Stimulated activated naive CD8-positive, alpha-beta T cell treated with anti-CD3 and anti-CD28 coated beads, Interleukin-15, amount 100 ng/mL, for 72 hours (primary cell): ENCODE measurements at regions not wholly inside any gene's neighbourhood (a gene's known extent, or its start where the extent isn't known, plus 50 kb on each side); places are given as distances from the start of the nearest gene placed in this dataset.

Experiments used
- ATAC-seq: fragments of 150-1000 bp; cut with Tn5 transposase; 2 replicates; pipeline ENCODE4 v1.10.0; 2021; ENCODE audit warnings: mild to moderate bottlenecking, moderate library complexity
- DNase-seq, 2 donors: peaks; one replicate each; pipeline ENCODE4 v3.0.0; 2021 to 2022
- H3K27ac Mint-ChIP-seq, 2 donors: one replicate each; pipeline ENCODE4 v1.8.0; 2022; ENCODE audit warnings: mild to moderate bottlenecking in 2 of 2, mixed read lengths in 2 of 2, moderate library complexity in 2 of 2
- H3K27me3 Mint-ChIP-seq: one replicate; pipeline ENCODE4 v1.8.0; 2022; ENCODE audit warnings: mixed read lengths
- H3K4me1 Mint-ChIP-seq: one replicate; pipeline ENCODE4 v1.8.0; 2022; ENCODE audit warnings: mild to moderate bottlenecking, mixed read lengths
- H3K4me3 Mint-ChIP-seq, 2 donors: one replicate each; pipeline ENCODE4 v1.8.0; 2022; ENCODE audit warnings: mild to moderate bottlenecking in 2 of 2, mixed read lengths in 2 of 2, moderate library complexity in 1 of 2
- H3K9me3 Mint-ChIP-seq, 2 donors: one replicate each; pipeline ENCODE4 v1.8.0; 2022; ENCODE audit warnings: mixed read lengths in 2 of 2

DNA sequence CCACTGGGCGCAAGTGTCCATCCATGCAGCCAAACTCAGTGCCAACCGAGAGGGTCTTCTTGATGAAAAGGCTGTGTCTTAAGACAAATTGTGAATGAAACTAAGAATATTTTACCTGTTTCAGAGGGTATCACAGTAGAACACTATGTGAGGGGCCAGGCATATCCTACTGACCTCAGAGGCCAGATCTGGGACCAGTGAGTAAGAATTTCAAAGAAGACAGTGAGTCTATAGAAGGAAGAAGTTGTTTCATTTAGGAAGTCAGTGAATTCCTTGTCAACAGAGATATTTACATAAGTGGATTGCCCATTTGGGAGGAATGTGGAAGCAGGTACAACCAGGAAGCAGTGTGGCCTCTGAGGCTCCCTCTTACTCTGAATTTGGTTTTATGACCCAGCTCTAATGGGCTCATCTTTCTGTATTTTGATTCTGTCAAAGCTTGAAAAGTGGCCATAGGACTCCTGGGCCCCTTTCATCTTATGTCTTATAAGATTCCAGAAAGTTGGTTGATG lies 137.4 kb downstream of the ZNF664 start:
- DNase-seq (no peak), ATAC-seq (no peak)
- H3K27ac Mint-ChIP-seq, result no peak overlapping the region
- no peak overlapping the region for H3K4me3 Mint-ChIP-seq
- H3K27me3 Mint-ChIP-seq, result no peaks in the 10 kb centered on the region
- peaks cover 0 to 7% of the 10 kb centered on the region in 2 donors for H3K9me3 Mint-ChIP-seq
- no peaks in the 10 kb centered on the region for H3K4me1 Mint-ChIP-seq

DNA sequence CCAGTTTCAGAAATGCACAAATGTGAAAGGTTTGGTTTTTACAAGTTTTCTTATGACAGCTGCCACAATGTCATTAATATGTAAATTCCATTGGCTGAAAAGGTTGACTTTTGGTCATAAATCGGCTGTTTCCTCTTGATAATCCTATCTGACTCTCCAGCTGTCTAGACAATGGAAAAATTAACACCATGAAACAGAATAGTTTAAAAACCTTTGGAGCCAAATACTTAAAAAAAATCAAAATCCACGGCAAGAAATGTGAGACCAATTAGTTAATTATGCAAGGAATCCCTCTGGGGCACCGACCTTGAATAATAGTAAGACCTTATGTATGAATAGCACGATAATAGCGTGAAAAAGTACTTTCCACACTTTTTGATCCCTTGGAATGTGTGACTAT lies 138.0 kb downstream of the ZNF664 start:
- Mint-ChIP-seq H3K27ac (no peak overlapping the region), H3K27me3 (no peaks in the 10 kb centered on the region), H3K4me3 (no peak overlapping the region), H3K9me3 (peaks cover 0 to 7% of the 10 kb centered on the region in 2 donors), H3K4me1 (no peaks in the 10 kb centered on the region)
- DNase-seq (no peak), ATAC-seq (no peak)

DNA sequence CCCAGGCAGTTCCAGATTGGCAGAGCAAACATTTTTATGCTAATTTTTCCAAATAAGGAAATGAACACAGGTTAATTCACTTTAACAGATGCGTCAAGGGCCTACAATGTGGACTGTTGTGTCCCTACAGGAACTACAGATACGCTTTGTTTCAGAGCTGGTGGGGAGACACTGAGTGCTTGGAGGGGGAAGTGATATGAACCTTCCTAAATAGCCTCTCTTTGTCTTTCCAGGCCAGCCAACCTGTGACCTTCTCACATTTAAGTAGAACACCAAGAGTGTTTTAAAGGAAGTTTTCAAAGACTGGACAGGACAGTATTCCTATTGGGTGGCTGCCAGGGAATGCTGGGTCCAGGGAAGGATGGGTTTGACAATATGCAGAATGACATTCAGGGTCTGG lies 141.3 kb downstream of the ZNF664 start:
- no peak for ATAC-seq
- Mint-ChIP-seq H3K4me1 (no peaks in the 10 kb centered on the region), H3K27me3 (no peaks in the 10 kb centered on the region), H3K27ac (no peak overlapping the region), H3K4me3 (no peak overlapping the region), H3K9me3 (peaks cover 0 to 7% of the 10 kb centered on the region in 2 donors)
- no peak for DNase-seq

DNA sequence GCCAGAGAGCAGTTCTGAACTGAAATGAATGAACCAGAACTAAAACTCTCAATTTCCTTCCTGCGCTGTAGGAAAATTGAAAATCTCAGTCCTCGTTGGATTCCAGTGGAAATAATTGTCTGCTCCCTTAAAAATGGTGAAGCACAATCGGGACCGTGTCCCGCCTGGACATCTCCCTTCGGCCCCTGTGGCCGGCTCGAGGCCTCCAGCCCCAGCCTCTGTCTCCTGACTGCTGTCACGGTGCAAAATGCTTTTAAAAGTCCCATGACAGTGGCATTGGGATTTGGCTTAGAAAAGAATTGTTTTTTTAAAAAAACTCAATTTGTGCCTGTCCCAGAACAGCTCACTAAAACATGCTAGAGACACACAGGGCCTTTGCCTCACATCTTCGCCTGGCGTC lies 142.5 kb downstream of the ZNF664 start:
- H3K4me3 Mint-ChIP-seq, result no peak overlapping the region
- ATAC-seq, result no peak
- no peak overlapping the region for H3K27ac Mint-ChIP-seq
- no peak for DNase-seq
- no peaks in the 10 kb centered on the region for H3K9me3 Mint-ChIP-seq
- H3K27me3 Mint-ChIP-seq, result no peaks in the 10 kb centered on the region
- no peaks in the 10 kb centered on the region for H3K4me1 Mint-ChIP-seq

DNA sequence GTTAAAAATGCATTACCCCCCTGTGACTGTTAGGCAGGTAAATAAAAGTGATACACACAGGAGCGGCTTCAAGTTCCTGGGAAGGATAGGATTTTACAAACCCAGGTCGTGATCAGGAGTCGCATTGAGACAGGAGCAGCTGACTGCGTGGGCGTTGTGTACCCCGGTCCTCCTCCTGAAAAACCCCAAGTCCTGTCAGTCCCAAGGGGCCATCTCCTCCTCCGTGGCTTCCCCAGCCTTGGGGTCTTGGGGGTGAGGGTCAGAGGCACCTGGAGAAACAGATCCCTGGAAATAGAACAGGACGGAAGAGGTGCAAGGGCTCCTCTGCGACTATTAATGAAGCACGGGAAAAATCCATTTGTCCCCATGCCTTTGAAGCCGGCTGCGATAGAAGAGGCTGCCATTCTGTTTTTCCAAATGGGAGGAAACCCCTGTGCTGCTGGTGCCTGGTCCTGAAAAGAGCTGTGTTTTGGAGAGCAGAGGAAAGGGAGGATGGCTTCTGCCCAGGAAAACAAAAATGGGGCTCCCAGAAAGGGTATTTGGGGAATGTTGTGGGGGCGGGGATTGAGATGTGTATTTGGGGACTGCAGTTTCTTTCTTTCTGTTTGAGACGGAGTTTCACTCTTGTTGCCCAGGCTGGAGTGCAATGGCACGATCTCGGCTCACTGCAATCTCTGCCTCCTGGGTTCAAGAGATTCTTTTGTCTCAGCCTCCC lies 143.1 kb downstream of the ZNF664 start:
- Mint-ChIP-seq H3K4me3 (no peak overlapping the region), H3K27ac (no peak overlapping the region), H3K27me3 (no peaks in the 10 kb centered on the region), H3K4me1 (no peaks in the 10 kb centered on the region), H3K9me3 (no peaks in the 10 kb centered on the region)
- DNase-seq (no peak), ATAC-seq (no peak)

DNA sequence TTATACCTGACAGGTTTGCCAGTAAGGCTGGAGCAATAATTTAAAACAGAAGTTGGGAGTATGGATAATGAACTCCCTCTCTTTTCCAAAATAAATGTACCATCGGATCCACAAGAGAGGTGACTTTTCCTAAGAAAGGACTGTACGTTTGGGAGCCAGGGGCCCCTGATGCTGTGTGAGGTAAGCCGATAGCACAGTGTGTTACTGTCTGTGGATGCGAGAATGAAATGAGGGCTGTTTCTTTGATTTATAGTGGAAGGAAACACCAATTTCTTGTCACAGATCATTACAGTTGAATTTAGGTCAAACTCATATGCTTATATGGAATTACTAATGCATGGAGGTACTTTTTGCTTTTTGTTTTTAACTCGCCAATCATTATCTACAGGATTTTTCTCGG lies 147.7 kb downstream of the ZNF664 start:
- H3K4me1 Mint-ChIP-seq, result no peaks in the 10 kb centered on the region
- no peaks in the 10 kb centered on the region for H3K27me3 Mint-ChIP-seq
- DNase-seq, result no peak
- H3K27ac Mint-ChIP-seq, result no peak overlapping the region
- H3K9me3 Mint-ChIP-seq, result no peaks in the 10 kb centered on the region
- no peak overlapping the region for H3K4me3 Mint-ChIP-seq
- ATAC-seq, result no peak

DNA sequence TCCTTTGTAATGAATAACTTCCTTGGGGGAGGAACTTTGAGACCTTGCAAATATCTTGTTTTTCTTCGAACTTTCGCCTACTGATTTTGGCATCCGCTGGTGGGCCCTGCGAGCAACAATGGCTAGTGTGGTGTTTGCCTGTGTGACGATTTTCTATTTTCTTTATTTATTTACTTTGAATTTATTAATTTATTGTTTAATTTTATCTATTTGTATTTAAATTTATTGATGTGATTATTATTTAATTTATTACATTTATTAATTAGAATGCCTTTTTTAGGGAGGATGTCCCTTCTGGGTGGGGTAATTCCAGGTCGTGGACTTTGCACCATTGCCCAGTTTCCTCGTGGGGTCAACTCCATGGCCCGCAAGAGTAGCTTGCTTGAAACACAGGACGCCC lies 149.7 kb downstream of the ZNF664 start:
- Mint-ChIP-seq H3K27me3 (no peaks in the 10 kb centered on the region), H3K4me3 (no peak overlapping the region), H3K9me3 (no peaks in the 10 kb centered on the region), H3K4me1 (no peaks in the 10 kb centered on the region), H3K27ac (no peak overlapping the region)
- no peak for DNase-seq
- ATAC-seq, result no peak

DNA sequence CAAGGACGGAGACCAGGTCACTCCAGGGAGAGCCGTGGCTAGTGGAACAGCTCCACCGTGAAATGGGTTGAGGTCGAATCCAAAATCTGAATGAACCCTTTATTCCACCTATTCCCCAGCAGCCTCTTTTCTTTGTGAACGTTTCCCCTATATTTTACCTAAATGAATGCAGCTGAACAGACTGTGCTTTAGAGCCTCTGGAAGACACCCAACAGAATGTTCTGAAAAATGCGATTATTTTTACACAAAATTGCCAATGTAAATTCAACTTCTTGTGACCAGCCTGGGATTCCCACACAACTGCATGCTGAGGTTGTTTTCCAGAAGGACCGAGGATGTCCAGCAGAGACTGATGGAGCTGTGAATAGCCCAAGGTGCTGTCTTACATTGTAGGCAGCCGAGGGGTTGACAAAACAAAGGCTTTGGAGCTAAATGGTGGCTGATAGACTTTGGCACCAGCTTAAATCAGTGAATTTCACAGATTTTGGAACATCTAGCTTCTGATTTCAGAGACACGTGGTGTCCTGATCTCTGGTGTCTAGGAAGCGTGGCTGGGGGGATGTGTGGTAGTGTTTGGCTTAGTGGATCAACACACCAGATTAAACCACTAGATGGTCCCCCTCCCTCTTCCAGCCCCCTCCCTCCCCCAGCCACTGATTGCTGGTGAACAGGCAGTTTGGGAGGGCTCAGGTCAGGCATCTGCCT lies 150.4 kb downstream of the ZNF664 start:
- Mint-ChIP-seq H3K27ac (no peak overlapping the region), H3K27me3 (no peaks in the 10 kb centered on the region), H3K4me3 (no peak overlapping the region), H3K9me3 (no peaks in the 10 kb centered on the region), H3K4me1 (no peaks in the 10 kb centered on the region)
- no peak for DNase-seq
- ATAC-seq, result no peak

DNA sequence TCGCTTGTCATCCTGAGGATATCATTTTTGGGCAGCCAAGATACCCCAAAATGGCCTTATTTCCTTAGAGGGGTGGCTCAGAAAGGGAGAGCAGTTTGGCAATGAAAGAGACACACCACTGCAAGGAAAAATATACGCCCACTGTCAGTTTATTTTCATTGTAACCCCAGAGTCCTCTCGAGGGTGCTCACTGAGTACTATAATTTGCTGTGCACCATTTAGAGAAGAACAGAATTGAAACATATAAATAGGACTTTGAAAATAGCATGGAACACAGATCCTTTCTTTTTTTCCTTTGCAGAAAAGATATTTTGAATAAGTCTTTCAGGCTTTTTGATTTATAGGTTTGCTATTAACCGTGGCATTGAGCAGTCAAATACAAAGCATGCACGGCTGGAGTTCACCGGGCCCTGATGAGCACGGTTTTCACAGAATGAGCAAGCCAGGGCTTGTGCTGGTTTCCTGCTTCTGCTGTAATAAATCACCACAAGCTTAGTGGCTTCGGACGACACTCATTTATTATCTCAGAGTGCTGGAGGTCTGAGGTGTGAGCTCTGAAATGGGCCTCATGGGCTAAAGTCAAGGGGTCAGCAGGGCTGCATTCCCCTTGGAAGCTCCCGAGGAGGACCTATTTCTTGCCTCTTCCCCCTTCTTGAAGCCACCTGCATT lies 152.3 kb downstream of the ZNF664 start:
- H3K4me3 Mint-ChIP-seq, result no peak overlapping the region
- no peaks in the 10 kb centered on the region for H3K27me3 Mint-ChIP-seq
- DNase-seq (no peak), ATAC-seq (no peak)
- H3K9me3 Mint-ChIP-seq, result no peaks in the 10 kb centered on the region
- no peak overlapping the region for H3K27ac Mint-ChIP-seq
- no peaks in the 10 kb centered on the region for H3K4me1 Mint-ChIP-seq

DNA sequence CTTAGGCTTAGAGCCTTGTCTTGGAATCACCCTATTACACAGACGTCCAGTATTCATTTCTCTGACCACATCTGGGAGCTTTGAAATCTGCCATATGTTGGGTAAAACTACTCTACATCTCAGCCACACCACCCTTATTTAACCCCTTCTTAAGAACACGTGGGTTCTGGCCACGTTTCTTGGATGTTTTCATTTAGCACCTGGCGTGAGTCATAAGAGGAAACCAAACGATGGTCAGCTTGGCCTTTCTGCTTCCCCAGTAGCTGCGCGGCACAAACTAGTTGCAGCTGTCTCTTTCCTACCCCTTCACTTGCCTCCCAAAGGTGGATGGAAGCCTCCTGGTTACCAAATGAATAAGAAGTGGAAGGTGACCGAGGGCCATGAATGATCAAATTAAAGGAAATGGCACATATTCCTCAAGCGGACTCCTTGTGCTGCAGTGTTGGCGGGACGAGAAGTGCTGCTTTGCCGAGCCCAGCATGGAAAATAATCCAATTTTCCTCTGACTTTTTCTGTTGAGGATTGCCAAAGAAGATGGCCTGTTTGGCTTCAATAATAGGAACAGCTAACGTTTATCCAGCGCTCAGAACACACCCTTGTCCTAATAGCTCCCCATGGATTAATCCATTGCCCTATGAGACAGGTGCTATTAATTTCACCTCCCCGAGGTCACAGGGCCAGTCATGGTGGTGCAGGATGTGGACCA lies 154.1 kb downstream of the ZNF664 start:
- Mint-ChIP-seq H3K4me3 (no peak overlapping the region), H3K9me3 (no peaks in the 10 kb centered on the region), H3K4me1 (no peaks in the 10 kb centered on the region), H3K27me3 (no peaks in the 10 kb centered on the region), H3K27ac (no peak overlapping the region)
- DNase-seq (no peak), ATAC-seq (no peak)

DNA sequence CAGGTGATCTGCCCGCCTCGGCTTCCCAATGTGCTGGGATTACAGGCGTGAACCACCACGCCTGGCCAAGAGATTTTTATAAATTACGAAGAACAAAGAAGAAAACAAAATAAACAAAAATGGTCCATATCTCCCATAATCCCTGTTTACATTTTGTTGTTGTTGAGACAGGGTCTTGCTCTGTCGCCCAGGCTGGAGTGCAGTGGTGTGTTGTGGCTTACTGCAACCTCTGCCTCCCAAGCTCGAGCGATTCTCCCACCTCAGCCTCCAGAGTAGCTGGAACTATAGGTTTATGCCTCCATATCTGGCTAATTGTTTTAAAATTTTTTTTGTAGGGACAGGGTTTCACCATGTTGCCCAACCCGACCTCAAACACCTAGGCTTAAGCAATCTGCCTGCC lies 156.1 kb downstream of the ZNF664 start:
- Mint-ChIP-seq H3K9me3 (no peaks in the 10 kb centered on the region), H3K4me1 (no peaks in the 10 kb centered on the region), H3K27ac (no peak overlapping the region), H3K4me3 (no peak overlapping the region), H3K27me3 (no peaks in the 10 kb centered on the region)
- ATAC-seq (no peak), DNase-seq (no peak)

DNA sequence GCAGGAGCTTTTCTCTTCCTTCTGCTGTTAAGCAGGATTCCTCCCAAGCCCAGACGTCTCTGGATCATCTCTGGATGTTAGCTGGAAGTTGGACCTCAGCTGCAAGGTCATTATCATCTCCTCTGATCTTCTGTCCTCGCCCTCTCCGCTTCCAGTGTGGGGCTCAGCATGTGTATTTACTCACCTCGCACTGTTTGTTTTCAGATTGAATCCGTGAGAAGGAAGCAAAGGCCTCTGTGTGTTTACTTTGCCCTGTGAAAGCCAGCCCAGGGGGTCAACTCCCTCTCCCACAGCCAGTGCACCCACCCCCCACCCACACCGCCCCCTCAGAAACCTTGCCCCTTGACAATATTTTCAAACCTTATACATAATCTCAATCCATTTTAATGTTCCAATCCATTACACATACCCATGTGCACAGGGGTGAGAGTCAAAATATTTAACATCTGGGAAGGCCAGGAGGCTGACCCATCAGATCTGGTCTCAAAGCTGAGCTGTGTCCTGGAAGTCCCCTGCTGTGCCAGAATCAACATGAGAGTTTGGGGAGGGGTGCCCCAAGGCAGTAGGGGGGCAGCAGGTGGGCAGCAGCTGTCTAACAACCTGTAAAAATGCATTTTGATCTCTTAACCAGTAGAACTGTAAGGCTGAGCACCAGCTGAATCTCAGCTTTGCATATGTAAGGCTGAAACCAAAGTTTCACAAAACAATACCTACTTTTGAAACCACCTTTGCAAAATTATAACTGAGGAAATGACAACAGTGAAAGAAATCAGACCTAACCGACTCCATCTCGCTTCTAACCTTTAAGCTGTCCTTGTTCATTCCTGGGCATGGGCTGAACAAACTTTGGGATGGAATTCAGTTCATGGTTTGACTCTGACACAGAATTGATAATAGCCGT lies 157.9 kb downstream of the ZNF664 start:
- no peaks in the 10 kb centered on the region for H3K9me3 Mint-ChIP-seq
- H3K4me1 Mint-ChIP-seq, result no peaks in the 10 kb centered on the region
- DNase-seq (no peak), ATAC-seq (no peak)
- no peak overlapping the region for H3K4me3 Mint-ChIP-seq
- H3K27me3 Mint-ChIP-seq, result no peaks in the 10 kb centered on the region
- H3K27ac Mint-ChIP-seq, result peak overlapping the region in 1 of 2 donors; percentile 19

DNA sequence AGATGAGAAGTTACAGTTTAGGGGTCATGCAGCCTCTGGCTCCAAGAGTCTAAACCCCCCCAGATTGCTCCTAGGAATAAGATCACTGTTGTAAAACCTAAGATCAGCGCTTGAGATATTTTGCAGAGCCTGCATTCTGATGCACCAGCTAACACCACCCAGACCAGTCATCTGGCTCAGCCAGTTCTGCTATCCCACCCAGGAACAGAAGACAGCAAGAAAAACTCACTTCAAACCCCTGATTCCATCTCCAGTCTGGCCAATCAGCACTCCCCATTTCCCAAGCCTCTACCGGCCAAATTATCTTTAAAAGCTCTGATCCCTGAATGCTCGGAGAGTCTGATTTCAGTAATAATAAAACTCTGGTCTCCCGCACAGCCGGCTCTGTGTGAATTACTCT lies 158.6 kb downstream of the ZNF664 start:
- DNase-seq (no peak), ATAC-seq (no peak)
- no peaks in the 10 kb centered on the region for H3K27me3 Mint-ChIP-seq
- peak overlapping the region in 1 of 2 donors; percentile 19 for H3K27ac Mint-ChIP-seq
- no peak overlapping the region for H3K4me3 Mint-ChIP-seq
- H3K9me3 Mint-ChIP-seq, result no peaks in the 10 kb centered on the region
- H3K4me1 Mint-ChIP-seq, result no peaks in the 10 kb centered on the region

DNA sequence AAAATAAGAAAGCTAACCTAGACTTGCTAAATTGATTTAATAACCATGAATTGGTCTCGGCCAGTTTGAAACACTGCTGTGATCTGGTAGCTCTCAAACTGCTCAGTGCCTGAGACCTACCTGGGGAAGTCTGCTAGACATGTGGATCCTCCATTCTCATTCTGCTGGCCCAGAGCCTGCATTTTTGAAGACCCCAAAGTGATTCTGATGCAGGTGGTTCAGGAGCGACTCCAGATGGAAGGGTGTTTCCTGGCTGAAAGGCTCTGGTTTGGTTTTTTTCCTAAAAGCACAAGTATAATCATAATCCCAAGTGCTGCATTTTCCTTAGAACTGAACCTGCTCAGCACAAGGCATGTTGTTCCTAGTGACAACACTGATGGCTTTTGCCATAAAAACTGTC lies 159.5 kb downstream of the ZNF664 start:
- H3K4me1 Mint-ChIP-seq, result no peaks in the 10 kb centered on the region
- no peak for DNase-seq
- H3K27ac Mint-ChIP-seq, result no peak overlapping the region
- H3K27me3 Mint-ChIP-seq, result no peaks in the 10 kb centered on the region
- no peaks in the 10 kb centered on the region for H3K9me3 Mint-ChIP-seq
- ATAC-seq, result no peak
- H3K4me3 Mint-ChIP-seq, result no peak overlapping the region

DNA sequence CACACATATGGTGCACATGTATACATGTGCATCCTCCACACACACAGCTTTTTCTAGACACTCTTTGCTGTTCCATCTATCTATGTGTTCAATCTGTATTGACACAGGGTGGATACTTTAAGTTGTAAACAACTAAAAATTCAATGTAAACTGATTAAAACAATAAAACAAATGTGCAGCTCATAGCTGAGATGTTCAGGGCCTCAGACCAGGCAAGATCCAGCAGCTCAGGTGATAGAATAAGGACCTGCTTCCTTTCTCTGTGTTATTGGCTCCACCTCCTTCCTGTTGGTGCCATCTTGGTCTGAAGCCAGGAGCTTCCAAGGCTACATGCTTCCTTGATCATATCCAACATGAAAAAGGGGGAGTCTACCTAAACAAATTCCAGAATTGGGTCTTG lies 158.1 kb upstream of the RFLNA start:
- no peak for DNase-seq
- Mint-ChIP-seq H3K4me1 (no peaks in the 10 kb centered on the region), H3K27ac (no peak overlapping the region), H3K4me3 (no peak overlapping the region), H3K9me3 (peaks cover 0 to 5% of the 10 kb centered on the region in 2 donors), H3K27me3 (peaks cover 22% of the 10 kb centered on the region)
- ATAC-seq, result no peak
